HUES64 (cell line): ENCODE measurements at regions not wholly inside any gene's neighbourhood (a gene's known extent, or its start where the extent isn't known, plus 50 kb on each side); places are given as distances from the start of the nearest gene placed in this dataset.

Source experiments
- H3K27ac ChIP-seq: 2 replicates; pipeline ENCODE4 v1.7.0; 2013; ENCODE audit warnings: low read depth, low read length, inconsistent platforms
- H3K27me3 ChIP-seq: 2 replicates; pipeline ENCODE4 v1.6.1; 2013; ENCODE audit warnings: mild to moderate bottlenecking, low read length; ENCODE audit not compliant: insufficient read depth
- H3K36me3 ChIP-seq: 2 replicates; pipeline ENCODE4 v1.6.1; 2013; ENCODE audit warnings: mild to moderate bottlenecking, low read length; ENCODE audit not compliant: insufficient read depth
- H3K4me1 ChIP-seq: 2 replicates; pipeline ENCODE4 v1.6.1; 2013; ENCODE audit warnings: mild to moderate bottlenecking, low read length, moderate library complexity; ENCODE audit not compliant: insufficient read depth
- H3K4me3 ChIP-seq: 2 replicates; pipeline ENCODE4 v1.5.1; 2013; ENCODE audit warnings: mild to moderate bottlenecking, low read length, moderate library complexity
- H3K9ac ChIP-seq: 2 replicates; pipeline ENCODE4 v1.6.1; 2013; ENCODE audit warnings: mild to moderate bottlenecking, low read depth, low read length
- H3K9me3 ChIP-seq: 2 replicates; pipeline ENCODE4 v1.6.1; 2013; ENCODE audit warnings: low read depth, low read length; ENCODE audit not compliant: insufficient read depth
- WGBS: fragments of 150-250, 120-280 bp; methylation state at CpG from one replicate; pipeline ENCODE4 v1.1.7; 2013; ENCODE audit warnings: missing lambda C conversion rate; 5-methylcytosine and 5-hydroxymethylcytosine counted together

- Histone ChIP-seq H3K9ac (no peak overlapping the region), H3K27me3 (no peaks in the 10 kb centered on the region), H3K36me3 (no peaks in the 10 kb centered on the region), H3K9me3 (no peaks in the 10 kb centered on the region), H3K27ac (no peak overlapping the region), H3K4me3 (no peak overlapping the region), H3K4me1 (no peaks in the 10 kb centered on the region)
- 84% methylated on average over 7 of the region's 7 CpGs for WGBS
Measured at GRCh38 chr20:60527656-60528055, 569.4 kb downstream of the CDH26 start.

- H3K9ac ChIP-seq, result no peak overlapping the region
Measured at GRCh38 chr20:60528141-60528540, 569.9 kb downstream of the CDH26 start.

GRCh38 chr20:60529149-60529548 lies 570.9 kb downstream of the CDH26 start:
- Histone ChIP-seq H3K9me3 (no peaks in the 10 kb centered on the region), H3K4me3 (no peak overlapping the region)
- WGBS, result 87% methylated on average over 5 of the region's 5 CpGs

More at GRCh38 chr20:60528141-60528540, 569.9 kb downstream of the CDH26 start:
- 93% methylated on average over 5 of the region's 5 CpGs for WGBS
- H3K4me1 ChIP-seq, result no peaks in the 10 kb centered on the region
- no peaks in the 10 kb centered on the region for H3K27me3 ChIP-seq
- no peak overlapping the region for H3K27ac ChIP-seq
- no peaks in the 10 kb centered on the region for H3K36me3 ChIP-seq
- no peaks in the 10 kb centered on the region for H3K9me3 ChIP-seq
- H3K4me3 ChIP-seq, result no peak overlapping the region

GRCh38 chr20:60535211-60535610 lies 577.0 kb downstream of the CDH26 start:
- 86% methylated on average over 3 of the region's 3 CpGs for WGBS
- H3K9me3 ChIP-seq, result no peaks in the 10 kb centered on the region

More at GRCh38 chr20:60529149-60529548, 570.9 kb downstream of the CDH26 start:
- H3K27me3 ChIP-seq, result no peaks in the 10 kb centered on the region
- H3K4me1 ChIP-seq, result no peaks in the 10 kb centered on the region
- H3K27ac ChIP-seq, result no peak overlapping the region
- H3K36me3 ChIP-seq, result no peaks in the 10 kb centered on the region
- no peak overlapping the region for H3K9ac ChIP-seq

GRCh38 chr20:60540591-60540990 lies 582.4 kb downstream of the CDH26 start:
- Histone ChIP-seq H3K36me3 (no peaks in the 10 kb centered on the region), H3K4me3 (no peak overlapping the region), H3K27ac (no peak overlapping the region), H3K4me1 (no peaks in the 10 kb centered on the region), H3K9me3 (no peaks in the 10 kb centered on the region), H3K9ac (no peak overlapping the region), H3K27me3 (no peaks in the 10 kb centered on the region)
- 92% methylated on average over 1 of the region's 3 CpGs for WGBS

More at GRCh38 chr20:60535211-60535610, 577.0 kb downstream of the CDH26 start:
- Histone ChIP-seq H3K9ac (no peak overlapping the region), H3K27ac (no peak overlapping the region), H3K36me3 (no peaks in the 10 kb centered on the region), H3K4me3 (no peak overlapping the region), H3K27me3 (no peaks in the 10 kb centered on the region), H3K4me1 (no peaks in the 10 kb centered on the region)

GRCh38 chr20:60541991-60542390 lies 583.8 kb downstream of the CDH26 start:
- Histone ChIP-seq H3K27ac (no peak overlapping the region), H3K4me3 (no peak overlapping the region), H3K4me1 (no peaks in the 10 kb centered on the region), H3K27me3 (no peaks in the 10 kb centered on the region), H3K9me3 (no peaks in the 10 kb centered on the region), H3K36me3 (no peaks in the 10 kb centered on the region), H3K9ac (no peak overlapping the region)
- 88% methylated on average over 5 of the region's 5 CpGs for WGBS

- Histone ChIP-seq H3K4me1 (no peaks in the 10 kb centered on the region), H3K4me3 (no peak overlapping the region), H3K27ac (no peak overlapping the region), H3K9ac (no peak overlapping the region), H3K36me3 (no peaks in the 10 kb centered on the region), H3K27me3 (no peaks in the 10 kb centered on the region), H3K9me3 (no peaks in the 10 kb centered on the region)
- 95% methylated on average over 2 of the region's 3 CpGs for WGBS
Measured at GRCh38 chr20:60543598-60543997, 585.4 kb downstream of the CDH26 start.

GRCh38 chr20:60553095-60553494 lies 594.9 kb downstream of the CDH26 start:
- no peaks in the 10 kb centered on the region for H3K27me3 ChIP-seq

GRCh38 chr20:60558486-60558885 lies 600.3 kb downstream of the CDH26 start:
- no peaks in the 10 kb centered on the region for H3K9me3 ChIP-seq
- no peak overlapping the region for H3K9ac ChIP-seq
- no peak overlapping the region for H3K27ac ChIP-seq
- 0 out of 2 replicates have a peak, but pooled peaks cover 3% of the 10 kb centered on the region for H3K4me1 ChIP-seq
- WGBS, result 90% methylated on average over 3 of the region's 3 CpGs
- H3K4me3 ChIP-seq, result no peak overlapping the region
- no peaks in the 10 kb centered on the region for H3K27me3 ChIP-seq
- H3K36me3 ChIP-seq, result no peaks in the 10 kb centered on the region

More at GRCh38 chr20:60553095-60553494, 594.9 kb downstream of the CDH26 start:
- WGBS, result 91% methylated on average over 3 of the region's 5 CpGs
- Histone ChIP-seq H3K4me1 (no peaks in the 10 kb centered on the region), H3K36me3 (no peaks in the 10 kb centered on the region), H3K9ac (no peak overlapping the region), H3K27ac (no peak overlapping the region), H3K9me3 (no peaks in the 10 kb centered on the region), H3K4me3 (no peak overlapping the region)

- peak overlapping the region; percentile 28; the same call in 1 of the 2 replicates for H3K27ac ChIP-seq
- H3K9ac ChIP-seq, result no peak overlapping the region
- H3K4me1 ChIP-seq, result peaks cover 3% of the 10 kb centered on the region; the same call in 1 of the 2 replicates
- no peaks in the 10 kb centered on the region for H3K9me3 ChIP-seq
- no peak overlapping the region for H3K4me3 ChIP-seq
- H3K27me3 ChIP-seq, result no peaks in the 10 kb centered on the region
- no peaks in the 10 kb centered on the region for H3K36me3 ChIP-seq
- WGBS, result 45% methylated on average over 7 of the region's 7 CpGs
Measured at GRCh38 chr20:60559462-60559861, 601.2 kb downstream of the CDH26 start.

GRCh38 chr20:60561052-60561451 lies 602.8 kb downstream of the CDH26 start:
- no peaks in the 10 kb centered on the region for H3K27me3 ChIP-seq
- H3K9me3 ChIP-seq, result no peaks in the 10 kb centered on the region
- peaks cover 13% of the 10 kb centered on the region for H3K4me1 ChIP-seq
- no peaks in the 10 kb centered on the region for H3K36me3 ChIP-seq
- 72% methylated on average over 3 of the region's 3 CpGs for WGBS
- H3K9ac ChIP-seq, result no peak overlapping the region
- H3K4me3 ChIP-seq, result no peak overlapping the region
- no peak overlapping the region for H3K27ac ChIP-seq

- H3K9ac ChIP-seq, result no peak overlapping the region
- WGBS, result 93% methylated on average over 4 of the region's 4 CpGs
Measured at GRCh38 chr20:60565083-60565482, 606.9 kb downstream of the CDH26 start.

More at GRCh38 chr20:60565083-60565482, 606.9 kb downstream of the CDH26 start:
- H3K27me3 ChIP-seq, result no peaks in the 10 kb centered on the region
- no peaks in the 10 kb centered on the region for H3K9me3 ChIP-seq
- peaks cover 10% of the 10 kb centered on the region for H3K4me1 ChIP-seq
- H3K27ac ChIP-seq, result no peak overlapping the region
- H3K36me3 ChIP-seq, result no peaks in the 10 kb centered on the region
- no peak overlapping the region for H3K4me3 ChIP-seq
